CD4-positive, alpha-beta T cell (primary cell): ENCODE measurements at regions not wholly inside any gene's neighbourhood (a gene's known extent, or its start where the extent isn't known, plus 50 kb on each side); places are given as distances from the start of the nearest gene placed in this dataset.

Experiments
- ATAC-seq: fragments of 200-7000 bp; cut with Tn5 transposase; one replicate; pipeline ENCODE4 v1.10.0; 2022; ENCODE audit warnings: mild to moderate bottlenecking; ENCODE audit not compliant: poor library complexity
- CTCF ChIA-PET: fragments of 350-600 bp; sonication (Branson Sonifier 250); formaldehyde crosslinking; loops from one replicate; lab custom pipeline; 2021; ENCODE audit warnings: antibody characterized with exemption, inconsistent platforms; lab: Charles Lee
- POLR2A ChIA-PET: fragments of 350-600 bp; sonication (Branson Sonifier 250); formaldehyde crosslinking; loops from one replicate; lab custom pipeline; 2021; ENCODE audit warnings: antibody characterized with exemption, inconsistent platforms; lab: Charles Lee
- DNase-seq, 14 experiments: peaks; one replicate each; pipeline ENCODE4 v3.0.0-alpha.2; 2013 to 2020; ENCODE audit warnings: mixed read lengths in 2 of 14
- H3K27ac ChIP-seq, 2 donors: one replicate each; pipeline versions ENCODE4 v1.5.1 to v1.7.0; 2013; ENCODE audit warnings: low read length in 2 of 2, low read depth in 1 of 2, mild to moderate bottlenecking in 1 of 2
- H3K27me3 ChIP-seq, 2 experiments: 1 replicate in 1 of 2; 2 replicates in 1 of 2; pipeline versions ENCODE4 v1.6.1 to v1.7.0; 2013; ENCODE audit warnings: low read length in 2 of 2, control low read depth in 1 of 2, mild to moderate bottlenecking in 1 of 2, moderate library complexity in 1 of 2; ENCODE audit not compliant: insufficient read depth in 2 of 2, control insufficient read depth in 1 of 2
- H3K36me3 ChIP-seq: one replicate; pipeline ENCODE4 v1.6.1; 2013; ENCODE audit warnings: low read length, control low read depth; ENCODE audit not compliant: insufficient read depth
- H3K4me1 ChIP-seq: one replicate; pipeline ENCODE4 v1.6.1; 2013; ENCODE audit warnings: low read length, control low read depth; ENCODE audit not compliant: insufficient read depth
- H3K4me3 ChIP-seq: one replicate; pipeline ENCODE4 v1.5.1; 2013; ENCODE audit warnings: mild to moderate bottlenecking, low read length, moderate library complexity
- H3K9me3 ChIP-seq, 2 experiments: 1 replicate in 1 of 2; 2 replicates in 1 of 2; pipeline versions ENCODE4 v1.6.1 to v1.7.0; 2013; ENCODE audit warnings: low read length in 2 of 2, mild to moderate bottlenecking in 2 of 2, control low read depth in 1 of 2, moderate library complexity in 1 of 2; ENCODE audit not compliant: control insufficient read depth in 1 of 2, insufficient read depth in 1 of 2
- H3K27ac Mint-ChIP-seq: one replicate; pipeline ENCODE4 v1.8.0; 2020; ENCODE audit warnings: mixed read lengths
- H3K27me3 Mint-ChIP-seq: one replicate; pipeline ENCODE4 v1.8.0; 2021; ENCODE audit warnings: mixed read lengths
- H3K36me3 Mint-ChIP-seq: one replicate; pipeline ENCODE4 v1.8.0; 2021; ENCODE audit warnings: low read depth, mixed read lengths
- H3K4me1 Mint-ChIP-seq: one replicate; pipeline ENCODE4 v1.8.0; 2021; ENCODE audit warnings: low read depth, mixed read lengths
- H3K4me3 Mint-ChIP-seq: one replicate; pipeline ENCODE4 v1.8.0; 2020; ENCODE audit warnings: mild to moderate bottlenecking, mixed read lengths
- H3K9me3 Mint-ChIP-seq: one replicate; pipeline ENCODE4 v1.8.0; 2020; ENCODE audit warnings: mixed read lengths
- intact Hi-C, 2 experiments: fragments of 100-400 bp; cut with DNase I in 1 of 2; cut with micrococcal nuclease in 1 of 2; formaldehyde crosslinking; loops; one replicate each; pipeline versions ENCODE4 v1.15.1 to v1.9.0; 2023 to 2025; cut with DNase I, micrococcal nuclease
- TF ChIP-seq, protein P1 (sequence below): fragments of 200-600 bp; IDR thresholded peaks from one replicate; pipeline ENCODE4 v1.8.0; 2022; ENCODE audit warnings: antibody characterized with exemption, mild to moderate bottlenecking

GRCh38 chr13:99050983-99051488, 73.2 kb upstream of the DOCK9 start:
- peak overlapping the region; percentile 95 for H3K27ac Mint-ChIP-seq
- Histone ChIP-seq H3K4me3 (peak overlapping the region; percentile 21), H3K4me1 (peaks cover 89% of the 10 kb centered on the region), H3K27me3 (no peaks in the 10 kb centered on the region), H3K36me3 (no peaks in the 10 kb centered on the region), H3K27ac (peak overlapping the region in 1 of 2 donors; percentile 40), H3K9me3 (no peaks in the 10 kb centered on the region)
- peak overlapping the region; percentile 79 for H3K4me3 Mint-ChIP-seq
- no peak for ATAC-seq
- DNase-seq, result peak in 2 of 14 experiments; percentile 36 to 40
- CTCF ChIA-PET, result interaction anchor here (0.6 to 2.9 kb wide), 3 partner anchors 16 to 264 kb away, joined by 3 to 13 read pairs (median 3); no protein-coding TSS in a partner anchor
- TF ChIP-seq, protein P1, sequence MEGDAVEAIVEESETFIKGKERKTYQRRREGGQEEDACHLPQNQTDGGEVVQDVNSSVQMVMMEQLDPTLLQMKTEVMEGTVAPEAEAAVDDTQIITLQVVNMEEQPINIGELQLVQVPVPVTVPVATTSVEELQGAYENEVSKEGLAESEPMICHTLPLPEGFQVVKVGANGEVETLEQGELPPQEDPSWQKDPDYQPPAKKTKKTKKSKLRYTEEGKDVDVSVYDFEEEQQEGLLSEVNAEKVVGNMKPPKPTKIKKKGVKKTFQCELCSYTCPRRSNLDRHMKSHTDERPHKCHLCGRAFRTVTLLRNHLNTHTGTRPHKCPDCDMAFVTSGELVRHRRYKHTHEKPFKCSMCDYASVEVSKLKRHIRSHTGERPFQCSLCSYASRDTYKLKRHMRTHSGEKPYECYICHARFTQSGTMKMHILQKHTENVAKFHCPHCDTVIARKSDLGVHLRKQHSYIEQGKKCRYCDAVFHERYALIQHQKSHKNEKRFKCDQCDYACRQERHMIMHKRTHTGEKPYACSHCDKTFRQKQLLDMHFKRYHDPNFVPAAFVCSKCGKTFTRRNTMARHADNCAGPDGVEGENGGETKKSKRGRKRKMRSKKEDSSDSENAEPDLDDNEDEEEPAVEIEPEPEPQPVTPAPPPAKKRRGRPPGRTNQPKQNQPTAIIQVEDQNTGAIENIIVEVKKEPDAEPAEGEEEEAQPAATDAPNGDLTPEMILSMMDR, result no peak
- H3K4me1 Mint-ChIP-seq, result peaks cover 94% of the 10 kb centered on the region
- H3K27me3 Mint-ChIP-seq, result no peaks in the 10 kb centered on the region
- H3K36me3 Mint-ChIP-seq, result peaks cover 4% of the 10 kb centered on the region
- H3K9me3 Mint-ChIP-seq, result no peaks in the 10 kb centered on the region
- POLR2A ChIA-PET, result interaction anchor here (0.7 to 8.9 kb wide), 14 partner anchors 15 to 150 kb away, joined by 3 to 113 read pairs (median 6); partner anchors contain the start of gene UBAC2
- intact Hi-C loops, result no loop called here

GRCh38 chr13:99051768-99052455, 74.0 kb upstream of the DOCK9 start:
- ATAC-seq (peak; percentile 48), DNase-seq (peak in 3 of 14 experiments; percentile 60 to 76 (median 68))
- POLR2A ChIA-PET, result interaction anchor here (0.6 to 8.9 kb wide), 17 partner anchors 14 to 182 kb away, joined by 3 to 113 read pairs (median 4); no protein-coding TSS in a partner anchor
- Mint-ChIP-seq H3K36me3 (peaks cover 4% of the 10 kb centered on the region), H3K27me3 (no peaks in the 10 kb centered on the region), H3K9me3 (no peaks in the 10 kb centered on the region), H3K27ac (peak overlapping the region; percentile 95), H3K4me3 (peak overlapping the region; percentile 79), H3K4me1 (peaks cover 91% of the 10 kb centered on the region)
- intact Hi-C loops, result loop anchor here in 1 of 2 experiments (2.0 kb wide), 1 partner anchor 33 kb away; no protein-coding TSS in a partner anchor
- H3K4me3 ChIP-seq, result peak overlapping the region; percentile 21
- H3K36me3 ChIP-seq, result no peaks in the 10 kb centered on the region
- CTCF ChIA-PET, result interaction anchor here (0.6 to 2.9 kb wide), 4 partner anchors 15 to 263 kb away, joined by 3 to 13 read pairs (median 3); no protein-coding TSS in a partner anchor
- TF ChIP-seq, protein P1, result no peak
- H3K4me1 ChIP-seq, result peaks cover 86% of the 10 kb centered on the region
- peak overlapping the region; percentile 49 to 50 for H3K27ac ChIP-seq
- no peaks in the 10 kb centered on the region for H3K27me3 ChIP-seq
- no peaks in the 10 kb centered on the region for H3K9me3 ChIP-seq

DNA sequence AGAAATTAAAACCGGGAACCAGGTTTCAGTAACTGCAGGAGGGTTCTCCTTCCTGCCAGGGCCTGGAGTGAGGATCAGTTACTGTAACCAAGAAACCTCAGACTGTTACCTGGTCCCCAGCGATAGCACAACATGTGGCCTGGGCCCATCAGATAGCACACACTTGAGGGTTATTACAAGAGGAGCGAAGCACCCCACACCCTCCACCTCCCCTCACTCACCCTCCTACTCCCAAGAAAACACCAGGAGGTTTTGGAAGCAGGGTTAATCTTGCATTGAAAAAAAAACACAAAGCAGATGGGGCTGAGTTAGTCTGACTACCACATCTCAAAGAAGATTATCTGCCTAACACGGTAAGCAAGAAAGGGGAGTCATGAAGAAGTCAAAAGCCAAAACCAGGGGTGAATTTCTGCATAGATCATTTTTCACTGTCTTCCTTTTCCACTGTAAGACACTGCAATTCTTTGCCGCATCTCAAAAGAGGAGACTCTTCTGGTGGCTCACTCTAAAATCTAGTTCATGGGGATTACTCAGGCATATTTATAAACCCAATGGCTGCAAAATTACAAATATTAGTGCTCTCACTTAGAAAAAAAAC, 75.9 kb upstream of the DOCK9 start:
- intact Hi-C loops, result loop anchor here in 1 of 2 experiments (2.0 kb wide), 1 partner anchor 31 kb away; no protein-coding TSS in a partner anchor
- Mint-ChIP-seq H3K4me1 (peaks cover 96% of the 10 kb centered on the region), H3K4me3 (peak overlapping the region; percentile 75), H3K27ac (peak overlapping the region; percentile 95), H3K9me3 (no peaks in the 10 kb centered on the region), H3K27me3 (no peaks in the 10 kb centered on the region), H3K36me3 (no peaks in the 10 kb centered on the region)
- Histone ChIP-seq H3K27ac (peak overlapping the region in 1 of 2 donors; percentile 49), H3K9me3 (no peaks in the 10 kb centered on the region), H3K27me3 (no peaks in the 10 kb centered on the region), H3K4me3 (no peak overlapping the region), H3K4me1 (peaks cover 76% of the 10 kb centered on the region), H3K36me3 (no peaks in the 10 kb centered on the region)
- DNase-seq, result peak in 1 of 14 experiments; percentile 37
- ChIA-PET CTCF (interaction anchor here (1.3 to 1.4 kb wide), 2 partner anchors 11 to 25 kb away, joined by 4 to 5 read pairs; no protein-coding TSS in a partner anchor), POLR2A (interaction anchor here (0.5 to 8.9 kb wide), 3 partner anchors 11 to 33 kb away, joined by 4 to 113 read pairs (median 5); no protein-coding TSS in a partner anchor)
- no peak for ATAC-seq
- TF ChIP-seq, protein P1, result no peak
